Stimulated activated CD4-positive, alpha-beta T cell treated with anti-CD3 and anti-CD28 coated beads, TNF-alpha, amount 100 ng/mL, for 48 hours (primary cell): ENCODE measurements at regions not wholly inside any gene's neighbourhood (a gene's known extent, or its start where the extent isn't known, plus 50 kb on each side); places are given as distances from the start of the nearest gene placed in this dataset.
"Not testable (repeated sequence)": the region's sequence is repeated elsewhere in the genome, so short reads cannot be mapped to it uniquely, and the experiment has no call there.

Experiments
- DNase-seq, 3 donors: peaks; one replicate each; pipeline ENCODE4 v3.0.0-alpha.2; 2020; ENCODE audit warnings: low read depth in 3 of 3

- DNase-seq: no peak
Observed at GRCh38 chr2:122780251-122780650, 1024.8 kb downstream of the TSN start.

- DNase-seq: no peak
Observed at GRCh38 chr2:122794100-122794499, 1038.6 kb downstream of the TSN start.

GRCh38 chr2:122795763-122796162, 1040.3 kb downstream of the TSN start:
- DNase-seq: no peak

- DNase-seq: no peak
Observed at GRCh38 chr2:122799391-122799790, 1043.9 kb downstream of the TSN start.

GRCh38 chr2:122800781-122801180, 1045.3 kb downstream of the TSN start:
- DNase-seq: no peak

GRCh38 chr2:122804494-122804893, 1049.0 kb downstream of the TSN start:
- no peak for DNase-seq

GRCh38 chr2:122805346-122805745, 1049.9 kb downstream of the TSN start:
- DNase-seq: no peak

GRCh38 chr2:122808286-122808969, 1053.0 kb downstream of the TSN start:
- no peak for DNase-seq

- not testable (repeated sequence) for DNase-seq
Observed at GRCh38 chr2:122812214-122812613, 1056.8 kb downstream of the TSN start.

GRCh38 chr2:122815120-122815519, 1059.7 kb downstream of the TSN start:
- no peak for DNase-seq

- DNase-seq: no peak
Observed at GRCh38 chr2:122816803-122817202, 1061.4 kb downstream of the TSN start.

GRCh38 chr2:122822319-122822718, 1066.9 kb downstream of the TSN start:
- no peak for DNase-seq

- DNase-seq: no peak
Observed at GRCh38 chr2:122830157-122830556, 1074.7 kb downstream of the TSN start.

GRCh38 chr2:122831649-122832048, 1076.2 kb downstream of the TSN start:
- no peak for DNase-seq

- no peak for DNase-seq
Observed at GRCh38 chr2:122843503-122843902, 1088.1 kb downstream of the TSN start.

- no peak for DNase-seq
Observed at GRCh38 chr2:122851161-122851560, 1095.7 kb downstream of the TSN start.

- DNase-seq: no peak
Observed at GRCh38 chr2:122851972-122852531, 1096.6 kb downstream of the TSN start.

- no peak for DNase-seq
Observed at GRCh38 chr2:122856696-122857095, 1101.2 kb downstream of the TSN start.

- DNase-seq: no peak
Observed at GRCh38 chr2:122858075-122858702, 1102.7 kb downstream of the TSN start.

- no peak for DNase-seq
Observed at GRCh38 chr2:122858813-122859212, 1103.4 kb downstream of the TSN start.

GRCh38 chr2:122859260-122859659, 1103.8 kb downstream of the TSN start:
- DNase-seq: no peak

- DNase-seq: no peak
Observed at GRCh38 chr2:122863532-122863931, 1108.1 kb downstream of the TSN start.

GRCh38 chr2:122864728-122865127, 1109.3 kb downstream of the TSN start:
- no peak for DNase-seq
